SK-N-SH (cell line): ENCODE measurements at regions not wholly inside any gene's neighbourhood (a gene's known extent, or its start where the extent isn't known, plus 50 kb on each side); places are given as distances from the start of the nearest gene placed in this dataset.
"Not testable (repeated sequence)": the region's sequence is repeated elsewhere in the genome, so short reads cannot be mapped to it uniquely, and the experiment has no call there.

Experiments
- CTCF ChIP-seq: fragments of 200-600 bp; sonication (generic); IDR thresholded peaks from 2 replicates; pipeline ENCODE4 v1.6.1; 2017; ENCODE audit warnings: antibody characterized with exemption, mild to moderate bottlenecking, moderate library complexity
- FOXJ3 ChIP-seq: sonication (generic); formaldehyde crosslinking; IDR thresholded peaks from 2 replicates; pipeline ENCODE4 v1.5.1; 2020; ENCODE audit warnings: mild to moderate bottlenecking, missing genetic modification reagents
- FOXM1 ChIP-seq: IDR thresholded peaks from 2 replicates; pipeline ENCODE4 v1.4.0; 2012; ENCODE audit warnings: low read depth, mild to moderate bottlenecking
- GATA2 ChIP-seq: sonication (generic); formaldehyde crosslinking; IDR thresholded peaks from 2 replicates; pipeline ENCODE4 v1.5.0; 2020; ENCODE audit warnings: mild to moderate bottlenecking, missing genetic modification reagents
- MAX ChIP-seq: IDR thresholded peaks from 2 replicates; pipeline ENCODE4 v1.4.0; 2012; ENCODE audit warnings: low read depth
- MXI1 ChIP-seq: IDR thresholded peaks from 2 replicates; pipeline ENCODE4 v1.6.1; 2012; ENCODE audit warnings: mild to moderate bottlenecking, low read depth, low read length, improper control_type of control experiment
- NFIC ChIP-seq: IDR thresholded peaks from 2 replicates; pipeline ENCODE4 v1.4.0; 2012; ENCODE audit warnings: borderline replicate concordance
- POLR2AphosphoS5 ChIP-seq: IDR thresholded peaks from 2 replicates; pipeline ENCODE4 v1.6.1; 2012; ENCODE audit warnings: low read depth, low read length
- RAD21 ChIP-seq: IDR thresholded peaks from 2 replicates; pipeline ENCODE4 v1.6.1; 2012; ENCODE audit warnings: mild to moderate bottlenecking, low read length
- TCF12 ChIP-seq: IDR thresholded peaks from 2 replicates; pipeline ENCODE4 v1.4.0; 2012
- YY1 ChIP-seq: IDR thresholded peaks from 2 replicates; pipeline ENCODE4 v1.4.0; 2012; ENCODE audit warnings: low read depth, mild to moderate bottlenecking
- ZBTB33 ChIP-seq: IDR thresholded peaks from 2 replicates; pipeline ENCODE4 v1.4.0; 2012; ENCODE audit warnings: low read depth, borderline replicate concordance
- TF ChIP-seq, protein P1 (sequence below): fragments of 150-350 bp; IDR thresholded peaks from 2 replicates; pipeline ENCODE4 v1.6.1; 2017; ENCODE audit warnings: antibody characterized with exemption, low read length, low read depth, borderline replicate concordance

- TF ChIP-seq CTCF; TCF12; POLR2AphosphoS5; GATA2 (CRISPR knock-in tag); YY1; NFIC; FOXM1; FOXJ3 (CRISPR knock-in tag); MXI1; MAX; ZBTB33; RAD21: not testable (repeated sequence)
- TF ChIP-seq, protein P1, sequence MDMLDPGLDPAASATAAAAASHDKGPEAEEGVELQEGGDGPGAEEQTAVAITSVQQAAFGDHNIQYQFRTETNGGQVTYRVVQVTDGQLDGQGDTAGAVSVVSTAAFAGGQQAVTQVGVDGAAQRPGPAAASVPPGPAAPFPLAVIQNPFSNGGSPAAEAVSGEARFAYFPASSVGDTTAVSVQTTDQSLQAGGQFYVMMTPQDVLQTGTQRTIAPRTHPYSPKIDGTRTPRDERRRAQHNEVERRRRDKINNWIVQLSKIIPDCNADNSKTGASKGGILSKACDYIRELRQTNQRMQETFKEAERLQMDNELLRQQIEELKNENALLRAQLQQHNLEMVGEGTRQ: not testable (repeated sequence)
Measured at GRCh38 chr5:116945613-116946382, 371.2 kb upstream of the SEMA6A start.
